ENCODE measurements at regions not wholly inside any gene's neighbourhood (a gene's known extent, or its start where the extent isn't known, plus 50 kb on each side); places are given as distances from the start of the nearest gene placed in this dataset.

- TF ChIP-seq EZH2phosphoT487 (IDR thresholded peaks at IDR 0.05; ENCODE audit: insufficient read depth, low read depth) (no peak), EZH2 (IDR thresholded peaks at IDR 0.05; ENCODE audit: insufficient read depth, poor library complexity, severe bottlenecking) (no peak)
Observed at GRCh38 chr3:150131663-150132062, 161.0 kb upstream of the PFN2 start.
